IPS-18c (cell line): ENCODE measurements at regions not wholly inside any gene's neighbourhood (a gene's known extent, or its start where the extent isn't known, plus 50 kb on each side); places are given as distances from the start of the nearest gene placed in this dataset.

Experiments
- H3K4me3 ChIP-seq: 2 replicates; pipeline ENCODE4 v1.7.0; 2013; ENCODE audit warnings: low read depth, mild to moderate bottlenecking, low read length, moderate library complexity; ENCODE audit not compliant: insufficient read depth
- H3K9me3 ChIP-seq: one replicate; pipeline ENCODE4 v1.6.1; 2013; ENCODE audit warnings: mild to moderate bottlenecking, low read length, moderate library complexity; ENCODE audit not compliant: control insufficient read depth, insufficient read depth

DNA sequence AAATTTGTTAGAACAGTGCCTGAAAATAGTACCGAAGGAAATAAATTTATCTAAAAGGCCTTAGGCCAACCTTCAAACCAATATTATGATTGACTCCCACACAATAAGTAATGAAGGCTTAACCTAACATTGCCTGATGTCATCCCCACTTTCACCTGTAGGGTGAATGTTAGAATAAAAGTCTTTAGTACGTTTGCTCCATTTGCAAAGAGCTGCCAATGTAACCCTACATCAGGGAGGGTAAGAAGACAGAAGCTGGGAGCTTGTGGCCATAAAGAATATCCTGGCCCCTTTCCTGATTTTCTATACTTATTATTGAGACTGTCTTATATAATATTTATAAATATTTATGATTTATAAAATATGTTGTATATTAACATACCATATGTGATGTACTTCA is 661.8 kb upstream of the CXADR start:
- Histone ChIP-seq H3K4me3 (no peak overlapping the region), H3K9me3 (no peaks in the 10 kb centered on the region)

DNA sequence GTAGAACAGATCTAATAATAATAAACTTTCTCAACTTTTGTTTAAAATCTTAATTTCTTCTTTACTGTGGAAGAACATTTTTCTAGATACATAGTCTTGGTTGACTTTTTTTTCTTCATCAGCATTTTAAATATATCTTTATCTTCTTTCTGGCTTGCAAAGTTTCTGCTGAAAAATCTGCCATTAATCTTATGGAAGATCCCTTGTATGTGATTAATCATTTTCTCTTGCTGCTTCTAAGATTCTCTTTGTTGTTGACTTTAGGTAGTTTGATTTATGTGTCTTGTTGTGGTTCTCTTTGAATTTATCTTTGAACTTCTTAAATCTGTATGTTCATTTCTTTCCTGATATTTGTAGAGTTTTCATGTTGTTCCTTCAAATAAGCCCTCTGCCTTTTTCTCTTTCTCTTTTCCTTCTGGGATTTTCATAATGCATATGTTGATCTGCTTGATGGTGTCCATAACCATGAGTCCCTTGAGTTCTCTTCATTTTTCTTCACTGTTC is 657.6 kb upstream of the CXADR start:
- no peaks in the 10 kb centered on the region for H3K9me3 ChIP-seq
- no peak overlapping the region for H3K4me3 ChIP-seq

DNA sequence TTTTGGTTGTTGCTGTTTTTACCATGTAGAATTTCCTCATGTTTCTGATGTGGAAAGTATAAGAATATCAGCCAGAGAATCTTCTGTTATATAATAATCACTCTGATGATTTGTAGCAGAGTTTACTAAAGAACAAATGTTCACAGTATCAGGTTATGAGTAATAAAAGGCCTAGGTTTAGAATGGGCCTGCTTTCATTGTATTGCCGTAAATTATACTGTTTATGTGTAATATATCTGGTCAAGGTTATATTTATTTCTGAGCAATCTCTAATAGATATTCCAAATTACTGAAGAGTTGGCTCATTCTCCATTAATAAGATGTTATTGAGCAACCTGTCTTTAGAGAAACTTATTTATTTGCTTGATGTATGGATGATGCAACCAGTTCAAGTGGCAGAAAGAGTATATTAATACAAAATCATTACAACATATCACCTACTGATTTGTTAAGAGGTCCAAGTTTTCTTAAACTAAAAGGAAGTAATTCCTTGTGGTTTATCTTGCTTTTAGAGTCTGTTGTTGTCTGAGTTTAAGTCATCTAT is 649.4 kb upstream of the CXADR start:
- Histone ChIP-seq H3K9me3 (no peaks in the 10 kb centered on the region), H3K4me3 (no peak overlapping the region)

GRCh38 chr21:16863908-16864307 is 648.9 kb upstream of the CXADR start:
- no peak overlapping the region for H3K4me3 ChIP-seq

DNA sequence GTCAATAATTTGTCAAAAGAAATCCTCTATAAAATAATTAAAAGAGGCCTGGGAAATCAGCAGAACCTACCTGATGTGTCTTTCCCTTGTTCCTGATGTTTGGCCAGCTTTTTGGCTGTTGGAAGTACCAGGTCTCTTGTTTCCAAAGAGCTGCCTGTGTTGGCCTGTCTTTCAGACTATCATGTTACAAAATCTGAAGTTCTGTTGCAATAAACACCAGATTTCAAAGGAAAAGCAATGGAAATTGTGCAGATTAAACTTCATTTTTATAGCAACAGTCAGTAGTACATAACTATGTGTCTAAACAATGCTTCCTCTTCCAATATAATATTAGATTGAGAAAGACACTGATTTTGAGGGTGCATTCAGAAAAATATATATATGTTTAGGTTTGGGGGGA is 647.2 kb upstream of the CXADR start:
- H3K9me3 ChIP-seq = no peaks in the 10 kb centered on the region
- no peak overlapping the region for H3K4me3 ChIP-seq

More at GRCh38 chr21:16863908-16864307, 648.9 kb upstream of the CXADR start:
- no peaks in the 10 kb centered on the region for H3K9me3 ChIP-seq

DNA sequence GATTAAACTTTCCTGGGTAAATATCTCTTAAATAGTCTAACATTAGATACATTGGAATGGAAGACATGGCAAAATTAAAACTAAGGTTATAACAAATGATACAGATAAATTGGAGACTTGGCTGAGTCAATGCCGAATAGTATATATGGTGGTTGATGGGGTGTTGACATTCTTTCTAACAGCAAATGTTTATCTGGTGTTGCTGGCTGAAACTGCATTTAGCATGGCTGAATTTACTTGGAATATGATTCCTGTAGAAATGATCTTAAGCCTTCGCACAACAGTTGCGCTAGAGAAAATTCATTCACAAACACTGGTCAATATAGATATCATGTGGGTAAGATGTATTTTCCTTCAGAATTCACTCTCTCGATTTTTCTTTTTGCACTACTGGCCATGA is 646.0 kb upstream of the CXADR start:
- no peak overlapping the region for H3K4me3 ChIP-seq

GRCh38 chr21:16870103-16870502 is 642.7 kb upstream of the CXADR start:
- no peak overlapping the region for H3K4me3 ChIP-seq

More for the DNA sequence above, 646.0 kb upstream of the CXADR start:
- no peaks in the 10 kb centered on the region for H3K9me3 ChIP-seq

DNA sequence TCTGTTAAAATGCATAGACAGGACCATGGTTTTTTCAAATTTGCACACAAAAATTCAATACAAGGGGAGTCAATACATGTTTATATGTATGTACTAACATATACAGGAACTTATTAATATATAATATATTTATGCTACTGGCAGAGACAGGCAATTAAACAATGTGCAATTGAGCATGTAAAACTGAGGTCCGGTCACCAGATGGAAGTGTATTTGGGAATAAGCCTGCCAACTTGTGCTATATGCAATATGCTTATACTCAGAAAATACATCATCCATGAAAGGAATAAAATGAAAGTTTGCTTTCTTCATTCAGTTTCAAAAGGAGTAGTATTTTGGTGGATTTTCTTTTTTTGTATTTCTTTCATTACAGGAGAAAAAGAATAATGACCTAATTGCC is 640.2 kb upstream of the CXADR start:
- Histone ChIP-seq H3K4me3 (no peak overlapping the region), H3K9me3 (no peaks in the 10 kb centered on the region)

More at GRCh38 chr21:16870103-16870502, 642.7 kb upstream of the CXADR start:
- no peaks in the 10 kb centered on the region for H3K9me3 ChIP-seq

DNA sequence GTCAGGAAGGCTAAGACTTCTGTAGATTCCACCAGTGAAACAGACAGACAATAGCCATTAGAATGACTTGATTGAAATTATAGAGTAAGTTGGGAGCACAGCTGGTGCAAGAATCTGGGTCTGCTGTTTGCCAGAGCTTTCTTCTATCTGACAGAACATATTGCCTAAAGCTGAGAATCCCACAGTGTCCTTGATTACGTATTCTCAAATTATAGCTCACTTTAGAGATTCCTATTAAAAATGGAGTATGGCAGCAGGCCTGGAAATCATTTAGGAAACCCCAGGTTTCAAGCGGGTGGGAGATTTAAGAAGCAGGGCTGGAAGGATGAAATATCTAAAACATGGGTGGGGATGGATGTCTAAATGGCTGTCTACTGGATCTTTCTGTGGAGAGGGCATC is 639.7 kb upstream of the CXADR start:
- no peak overlapping the region for H3K4me3 ChIP-seq
- no peaks in the 10 kb centered on the region for H3K9me3 ChIP-seq

DNA sequence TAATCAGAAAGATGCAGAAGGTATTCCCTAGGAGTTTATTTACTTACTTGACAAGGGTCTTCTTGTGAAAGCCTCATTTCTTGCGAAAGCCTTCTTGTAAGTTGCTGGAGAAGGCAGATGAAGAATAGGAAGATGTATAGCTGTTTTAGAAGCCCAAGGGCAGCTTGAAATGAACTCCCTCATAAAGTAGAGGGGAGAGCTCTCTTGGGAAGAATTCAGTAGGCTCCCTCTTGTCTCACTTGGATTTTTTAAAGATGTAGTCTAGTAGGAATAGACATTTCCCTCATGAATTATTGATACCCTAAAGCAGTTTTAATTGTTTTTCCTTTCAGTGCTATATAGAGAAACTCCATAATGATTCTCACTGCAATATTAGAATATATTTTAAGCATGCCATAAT is 639.2 kb upstream of the CXADR start:
- Histone ChIP-seq H3K9me3 (no peaks in the 10 kb centered on the region), H3K4me3 (no peak overlapping the region)

DNA sequence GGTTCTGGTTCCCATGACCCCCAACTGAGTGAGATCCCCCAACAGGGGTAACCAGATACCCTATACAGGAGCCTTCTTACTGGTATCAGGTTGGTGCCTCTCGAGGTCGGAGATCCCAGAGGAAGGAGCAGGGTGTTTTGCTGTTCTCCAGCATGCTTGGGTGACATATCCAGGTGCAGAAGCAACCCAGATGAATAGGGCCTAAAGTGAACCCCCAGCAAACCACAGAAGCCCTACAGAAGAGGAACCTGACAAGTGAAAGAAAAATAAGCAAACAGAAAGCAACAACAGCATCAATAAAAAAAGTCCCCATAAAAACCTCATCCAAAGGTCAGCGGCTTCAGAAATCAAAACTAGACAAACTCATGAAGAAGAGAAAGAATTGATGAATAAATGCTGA is 633.4 kb upstream of the CXADR start:
- Histone ChIP-seq H3K9me3 (no peaks in the 10 kb centered on the region), H3K4me3 (no peak overlapping the region)

GRCh38 chr21:16891821-16892220 is 621.0 kb upstream of the CXADR start:
- no peaks in the 10 kb centered on the region for H3K9me3 ChIP-seq
- no peak overlapping the region for H3K4me3 ChIP-seq

DNA sequence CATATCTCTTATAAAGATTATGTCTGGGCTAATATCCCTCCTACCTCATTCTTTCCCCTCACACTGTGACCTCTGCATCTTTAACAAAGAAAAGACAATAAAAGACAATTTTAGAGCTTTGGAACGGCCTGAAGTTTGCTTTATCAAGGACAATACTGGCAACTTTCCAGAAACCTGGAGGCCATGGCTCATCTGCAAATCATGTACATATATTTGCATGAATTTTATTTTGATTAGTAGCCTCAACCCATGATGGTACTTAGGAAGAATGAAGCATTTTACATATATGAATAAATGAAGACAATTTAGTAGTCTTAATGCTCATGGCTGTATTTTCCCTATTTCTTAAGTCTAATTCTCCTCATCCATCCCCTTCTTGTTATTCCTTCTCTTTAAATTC is 612.2 kb upstream of the CXADR start:
- H3K4me3 ChIP-seq = no peak overlapping the region
- no peaks in the 10 kb centered on the region for H3K9me3 ChIP-seq

DNA sequence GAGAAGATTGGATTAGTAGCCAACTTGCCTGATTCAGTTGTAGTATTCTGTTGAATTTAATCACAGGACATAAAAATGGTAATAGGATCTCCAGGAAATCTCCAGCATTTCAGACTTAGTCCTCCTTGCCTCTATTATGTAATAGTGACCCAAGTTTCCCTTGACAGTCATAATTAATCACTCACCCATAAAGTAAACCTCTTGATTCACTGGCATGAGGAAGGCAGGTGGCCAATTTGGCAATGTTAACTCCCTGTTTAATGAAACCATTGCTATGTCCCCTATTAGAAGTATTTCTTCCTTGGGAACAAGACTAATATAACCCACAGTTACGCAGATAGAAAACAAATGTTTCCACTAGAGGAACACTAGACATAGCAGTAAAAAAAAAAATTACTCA is 604.8 kb upstream of the CXADR start:
- Histone ChIP-seq H3K4me3 (no peak overlapping the region), H3K9me3 (no peaks in the 10 kb centered on the region)

DNA sequence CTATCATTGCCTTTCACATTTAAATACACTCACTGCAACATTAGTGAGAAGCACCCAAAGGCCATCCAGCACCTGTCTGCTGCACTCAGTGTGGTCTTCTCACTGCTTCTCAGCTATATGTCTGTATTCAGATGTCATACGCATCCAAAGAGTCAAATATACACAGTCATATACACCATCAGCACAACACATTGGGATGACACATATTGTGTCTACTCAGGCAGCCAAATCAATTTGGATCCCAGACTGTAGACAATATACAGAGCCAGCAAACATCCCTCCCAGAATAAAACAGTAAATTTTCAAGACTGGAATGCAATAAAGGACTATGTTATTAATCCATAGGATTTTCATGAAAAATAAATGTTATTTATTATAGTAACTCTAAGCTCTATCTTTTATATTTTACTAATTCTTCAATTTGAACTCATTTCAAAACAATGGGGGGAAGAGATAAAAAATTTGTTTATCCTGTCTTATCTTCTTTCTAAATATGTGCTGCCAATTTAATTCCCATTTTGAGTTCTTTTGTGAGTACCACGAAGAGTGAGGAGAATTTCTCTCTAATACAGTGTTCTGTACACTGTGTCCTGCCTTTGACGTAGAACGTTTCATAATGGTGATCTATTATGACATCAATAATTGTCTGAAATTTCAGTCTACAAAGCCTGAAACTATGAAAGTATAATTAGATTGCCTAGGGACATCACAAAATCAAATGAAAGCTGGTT is 602.2 kb upstream of the CXADR start:
- Histone ChIP-seq H3K9me3 (peaks cover 2% of the 10 kb centered on the region), H3K4me3 (no peak overlapping the region)

DNA sequence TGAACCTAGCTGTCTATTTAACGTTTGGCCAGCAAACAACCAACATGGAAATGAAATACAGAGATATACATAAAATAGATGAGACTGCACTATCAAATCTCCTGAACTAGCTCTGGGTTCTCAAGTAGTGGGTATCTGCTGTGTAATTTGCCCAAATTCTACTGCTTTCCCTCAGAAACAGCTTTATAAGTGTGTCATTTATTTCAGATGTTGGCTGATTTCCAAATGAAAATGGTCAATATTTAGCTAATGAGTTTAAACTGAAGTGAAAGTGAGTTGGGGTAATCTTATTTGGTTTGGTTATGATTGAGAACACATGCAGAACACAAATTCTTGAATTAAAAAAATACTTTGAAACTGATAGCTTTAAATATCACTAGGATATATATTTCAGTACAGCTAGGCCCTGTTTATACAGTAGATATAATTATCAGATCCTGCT is 601.7 kb upstream of the CXADR start:
- H3K4me3 ChIP-seq = no peak overlapping the region
- H3K9me3 ChIP-seq = peaks cover 2% of the 10 kb centered on the region

- Histone ChIP-seq H3K9me3 (peaks cover 2% of the 10 kb centered on the region), H3K4me3 (no peak overlapping the region)
Observed at GRCh38 chr21:16912075-16912474, 600.8 kb upstream of the CXADR start.

DNA sequence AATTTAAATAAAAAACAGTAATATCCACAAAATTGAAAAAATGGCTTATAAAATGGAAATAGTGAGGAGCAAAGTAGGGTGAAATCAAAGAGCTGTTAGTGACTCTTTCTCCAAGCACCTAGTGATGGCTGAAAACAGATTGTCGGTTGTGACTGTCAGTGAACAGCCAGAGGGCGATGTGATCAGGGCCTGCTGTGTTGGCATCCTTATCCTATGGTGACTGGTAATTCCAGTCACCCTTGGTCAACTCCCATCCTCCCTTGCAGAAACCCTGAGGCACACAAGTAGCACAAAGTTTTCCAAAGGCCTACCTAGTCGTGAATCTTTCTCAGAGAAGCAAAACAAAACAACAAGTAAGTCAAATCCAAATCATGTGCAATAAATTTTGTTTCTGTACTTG is 599.8 kb upstream of the CXADR start:
- Histone ChIP-seq H3K4me3 (no peak overlapping the region), H3K9me3 (peaks cover 2% of the 10 kb centered on the region)

DNA sequence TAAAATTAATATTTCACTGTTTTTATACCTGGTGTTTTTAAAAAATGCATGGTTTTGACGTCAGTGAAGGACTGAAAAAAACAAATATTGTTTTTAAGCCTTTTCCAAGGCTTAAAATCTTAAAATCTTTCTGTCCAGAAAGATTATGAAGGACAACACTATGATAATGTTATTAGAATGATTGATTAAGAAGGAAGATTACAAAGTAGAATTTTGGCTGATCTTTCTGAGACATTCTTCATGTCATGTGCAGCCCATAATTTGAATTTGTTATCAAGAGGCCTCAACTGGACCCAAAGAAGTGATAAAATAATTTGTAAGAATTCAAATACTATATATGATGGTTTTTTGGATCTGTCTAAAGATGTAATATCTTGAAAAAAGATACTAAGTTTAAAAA is 584.4 kb upstream of the CXADR start:
- no peaks in the 10 kb centered on the region for H3K9me3 ChIP-seq

More for the DNA sequence above, 584.4 kb upstream of the CXADR start:
- H3K4me3 ChIP-seq = no peak overlapping the region
